Renal pelvis (tissue), 1 donor: ENCODE measurements at regions not wholly inside any gene's neighbourhood (a gene's known extent, or its start where the extent isn't known, plus 50 kb on each side); places are given as distances from the start of the nearest gene placed in this dataset.
A peak's percentile ranks its signal among the peaks of the same experiment; 100 is the strongest.
"Not testable (repeated sequence)": the region's sequence is repeated elsewhere in the genome, so short reads cannot be mapped to it uniquely, and the experiment has no call there.

Experiments used
- DNase-seq: peaks from one replicate; pipeline ENCODE4 v3.0.0-alpha.2; 2013

DNA sequence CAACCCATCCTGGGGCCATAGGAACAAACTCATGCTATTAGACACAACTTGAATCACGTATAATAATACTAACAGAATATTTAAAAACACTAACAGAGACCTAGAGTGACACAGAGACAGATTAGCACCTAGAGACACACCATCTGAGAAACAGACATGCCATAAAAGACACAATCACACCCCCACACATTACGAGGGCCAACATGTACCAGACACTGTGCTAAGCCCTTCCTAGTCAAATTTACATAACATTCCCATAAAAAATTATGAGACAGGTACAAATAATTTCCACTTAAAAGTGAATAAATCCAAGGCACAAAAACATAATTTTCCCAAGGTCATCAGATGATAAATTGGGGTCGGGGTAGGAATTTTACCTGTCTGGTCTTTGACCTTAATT lies 141.1 kb upstream of the PRSS16 start:
- DNase-seq: no peak

DNA sequence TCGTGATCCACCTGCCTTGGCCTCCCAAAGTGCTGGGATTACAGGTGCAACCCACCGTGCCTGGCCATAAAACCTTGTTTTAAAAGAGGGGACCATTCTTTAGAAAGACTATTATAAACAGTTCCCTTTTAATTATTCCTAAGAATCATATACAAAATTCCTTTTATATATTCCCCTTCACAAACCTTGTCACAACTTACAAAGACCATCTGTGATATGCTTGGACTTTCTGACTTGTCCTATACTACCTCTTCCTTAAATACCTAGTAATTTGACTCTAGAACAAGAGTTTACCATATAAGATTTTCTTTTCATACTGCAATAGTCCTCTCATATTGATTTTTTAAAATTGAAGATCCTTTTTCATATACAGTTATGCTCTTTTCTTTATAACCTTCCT lies 135.8 kb upstream of the PRSS16 start:
- no peak for DNase-seq

DNA sequence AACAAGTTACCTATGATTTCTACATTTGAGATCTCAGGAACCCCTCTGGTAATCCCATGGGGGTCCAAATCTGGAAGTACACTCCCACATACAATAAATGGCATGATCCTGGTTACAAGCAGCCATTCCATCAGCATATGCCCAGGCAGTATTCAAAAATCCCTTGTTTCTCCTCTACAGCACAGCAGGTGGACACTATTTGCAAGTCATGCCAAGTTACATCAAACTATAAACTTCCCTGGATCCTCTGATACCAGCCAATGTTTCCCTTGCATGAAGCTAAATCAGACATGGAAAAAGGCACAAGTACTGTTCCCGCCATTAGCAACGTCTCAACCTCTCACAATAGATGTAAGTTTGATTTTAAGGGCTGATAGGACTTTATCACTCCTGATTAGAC lies 134.5 kb upstream of the PRSS16 start:
- DNase-seq: no peak

- DNase-seq: no peak
Measured at GRCh38 chr6:27119329-27119728, 128.2 kb upstream of the PRSS16 start.

GRCh38 chr6:27119761-27120160 lies 127.7 kb upstream of the PRSS16 start:
- DNase-seq: no peak

DNA sequence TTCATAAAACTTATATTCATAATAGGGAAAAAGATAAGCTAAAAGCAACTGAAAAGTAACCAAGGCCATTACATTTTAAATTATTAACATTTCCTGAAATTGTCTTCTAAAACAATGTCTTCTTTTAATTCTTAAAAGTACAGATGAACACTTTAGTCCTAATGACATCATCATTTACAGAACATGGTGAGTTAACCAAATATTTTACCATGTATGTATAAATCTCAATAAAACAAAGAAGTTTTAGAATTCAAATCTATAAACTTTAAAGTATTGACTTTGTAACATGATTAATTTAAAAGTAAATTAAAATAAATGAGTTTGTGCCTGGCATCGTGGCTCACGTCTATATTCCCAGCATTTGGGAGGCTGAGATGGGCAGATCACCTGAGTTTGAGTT lies 125.9 kb upstream of the PRSS16 start:
- no peak for DNase-seq

GRCh38 chr6:27124252-27124657 lies 123.2 kb upstream of the PRSS16 start:
- no peak for DNase-seq

GRCh38 chr6:27126046-27126814 lies 121.3 kb upstream of the PRSS16 start:
- DNase-seq: no peak

GRCh38 chr6:27126815-27127537 lies 120.5 kb upstream of the PRSS16 start:
- DNase-seq: peak; percentile 93

- not testable (repeated sequence) for DNase-seq
Measured at GRCh38 chr6:27127874-27128273, 119.6 kb upstream of the PRSS16 start.

- no peak for DNase-seq
Measured at GRCh38 chr6:27128311-27129094, 119.0 kb upstream of the PRSS16 start.

GRCh38 chr6:27129095-27129815 lies 118.2 kb upstream of the PRSS16 start:
- no peak for DNase-seq

- DNase-seq: no peak
Measured at GRCh38 chr6:27129917-27130316, 117.6 kb upstream of the PRSS16 start.

DNA sequence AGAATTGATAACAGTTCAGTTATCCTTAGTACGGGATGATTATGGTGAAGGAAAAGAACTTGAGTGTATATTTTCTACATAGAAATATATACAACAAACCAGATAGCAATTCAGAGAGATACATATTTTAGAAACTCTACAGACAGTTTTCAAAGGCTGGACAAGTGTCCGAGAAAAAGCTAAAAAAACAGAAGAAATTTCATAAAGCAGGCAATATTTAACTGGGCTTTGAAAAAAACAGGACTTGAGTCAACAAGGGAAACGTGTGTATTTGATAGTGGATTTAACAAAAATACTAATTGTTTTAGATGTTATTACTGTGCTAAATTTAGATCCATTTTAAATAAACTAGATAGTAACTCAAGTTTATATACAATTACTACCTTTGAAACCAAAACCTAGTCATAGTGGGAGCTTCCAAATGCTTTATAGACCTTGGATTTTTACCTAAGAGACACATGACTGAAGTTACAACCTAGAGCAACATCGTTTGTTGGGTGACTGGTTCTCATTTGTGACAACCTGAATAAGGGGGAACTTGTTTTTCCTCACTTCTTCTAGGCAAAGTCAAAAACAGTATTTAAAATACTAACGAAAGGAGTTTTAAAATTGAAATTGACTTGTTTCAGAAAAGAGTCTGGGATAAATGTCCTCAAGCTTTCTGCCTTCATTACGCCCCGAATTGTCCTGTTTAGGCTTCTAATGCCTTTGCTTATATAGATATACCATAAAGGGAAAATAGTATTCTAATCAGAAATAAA lies 116.7 kb upstream of the PRSS16 start:
- DNase-seq: no peak

DNA sequence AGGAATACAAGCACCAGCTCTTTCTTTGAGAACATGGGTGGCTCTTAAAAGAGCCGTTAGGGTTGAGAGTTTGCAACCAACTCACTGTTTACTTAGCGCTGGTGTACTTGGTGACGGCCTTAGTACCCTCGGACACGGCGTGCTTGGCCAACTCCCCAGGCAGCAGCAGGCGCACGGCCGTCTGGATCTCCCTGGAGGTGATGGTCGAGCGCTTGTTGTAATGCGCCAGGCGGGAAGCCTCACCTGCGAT lies 115.3 kb upstream of the PRSS16 start:
- peak; percentile 37 for DNase-seq

DNA sequence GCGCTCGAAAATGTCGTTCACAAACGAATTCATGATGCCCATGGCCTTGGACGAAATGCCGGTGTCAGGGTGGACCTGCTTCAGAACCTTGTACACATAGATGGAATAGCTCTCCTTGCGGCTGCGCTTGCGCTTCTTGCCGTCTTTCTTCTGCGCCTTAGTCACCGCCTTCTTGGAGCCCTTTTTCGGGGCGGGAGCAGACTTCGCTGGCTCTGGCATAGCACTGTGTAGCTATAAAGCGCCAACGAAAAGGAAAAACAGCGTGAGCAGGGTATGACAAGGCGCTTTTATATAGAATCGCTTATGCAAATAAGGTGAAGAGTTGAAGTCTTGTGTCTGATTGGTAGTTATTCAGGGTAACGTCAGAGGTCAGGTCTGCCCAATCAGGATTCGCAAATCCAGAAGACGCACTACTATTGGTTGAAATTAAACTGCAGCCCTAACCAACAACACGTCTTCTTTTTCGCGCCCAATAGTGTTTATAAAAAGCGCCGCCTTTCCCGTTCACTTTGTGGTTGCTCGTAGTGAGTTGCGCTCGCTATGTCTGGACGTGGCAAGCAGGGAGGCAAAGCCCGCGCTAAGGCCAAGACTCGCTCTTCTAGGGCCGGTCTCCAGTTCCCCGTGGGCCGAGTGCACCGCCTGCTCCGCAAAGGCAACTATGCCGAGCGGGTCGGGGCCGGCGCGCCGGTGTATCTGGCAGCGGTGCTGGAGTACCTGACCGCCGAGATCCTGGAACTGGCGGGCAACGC lies 114.8 kb upstream of the PRSS16 start:
- peak; percentile 99 for DNase-seq

GRCh38 chr6:27133281-27134227 lies 113.9 kb upstream of the PRSS16 start:
- DNase-seq: peak; percentile 68

DNA sequence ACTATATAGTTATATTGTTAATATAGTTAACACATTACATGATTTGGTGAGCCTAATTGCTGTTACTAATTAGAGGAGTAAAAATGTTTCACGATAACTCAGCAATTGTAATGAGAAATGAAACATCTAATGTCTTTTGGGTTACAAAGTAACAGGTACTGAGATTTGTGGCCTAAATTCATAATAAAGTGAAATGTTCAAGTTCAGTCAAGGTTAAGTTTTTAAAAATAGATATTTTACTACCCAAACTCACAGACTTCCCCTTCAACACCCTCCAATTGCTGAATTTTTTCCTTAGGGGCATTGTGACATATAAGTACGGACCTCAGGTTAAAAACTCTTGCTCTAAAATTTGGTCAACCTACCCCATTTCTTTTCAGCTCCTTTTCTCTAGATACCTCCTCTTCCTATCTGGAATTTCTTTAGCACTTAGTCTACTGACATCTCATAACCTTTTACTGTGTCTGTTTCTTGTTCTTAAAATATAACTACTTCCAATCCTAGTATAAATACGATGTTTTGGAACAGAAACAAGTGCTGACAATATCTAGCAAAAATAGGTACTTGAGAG lies 112.3 kb upstream of the PRSS16 start:
- no peak for DNase-seq

GRCh38 chr6:27136077-27136644 lies 111.3 kb upstream of the PRSS16 start:
- DNase-seq: no peak
